ENCODE measurements at regions not wholly inside any gene's neighbourhood (a gene's known extent, or its start where the extent isn't known, plus 50 kb on each side); places are given as distances from the start of the nearest gene placed in this dataset.

DNA sequence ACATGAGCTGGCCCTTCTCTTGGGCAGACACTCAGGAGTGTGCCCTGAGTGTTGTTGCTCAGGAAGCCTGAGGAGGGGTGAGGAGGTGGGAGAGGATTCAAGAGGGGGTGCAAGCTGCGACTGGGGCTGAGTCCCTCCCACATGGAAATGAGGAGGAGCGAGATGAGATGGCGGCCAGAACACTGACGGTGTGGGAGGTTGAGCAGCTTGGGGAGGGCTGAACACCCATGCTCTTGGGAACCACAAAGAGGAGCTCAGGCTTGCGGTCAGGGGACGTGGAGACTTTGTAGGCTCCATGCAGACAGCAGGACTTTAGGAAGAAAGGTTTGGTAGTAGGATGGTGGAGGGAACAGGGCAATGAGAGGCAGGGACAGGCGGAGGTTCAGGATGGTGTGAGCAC lies 163.2 kb upstream of the SHH start:
- no peak for TF ChIP-seq EZH2 (IDR thresholded peaks at IDR 0.05; ENCODE audit: insufficient read depth, poor library complexity, severe bottlenecking)
- no peak for TF ChIP-seq EZH2phosphoT487 (IDR thresholded peaks at IDR 0.05; ENCODE audit: insufficient read depth, low read depth)
- Histone ChIP-seq H2AFZ (no peak overlapping the region), H3K4me1 (ENCODE audit: insufficient read depth) (no peaks in the 10 kb centered on the region), H3K79me2 (ENCODE audit: insufficient read depth) (no peaks in the 10 kb centered on the region), H3K36me3 (ENCODE audit: low read depth) (no peaks in the 10 kb centered on the region), H3K9ac (no peak overlapping the region), H4K20me1 (ENCODE audit: insufficient read depth) (no peaks in the 10 kb centered on the region), H3K27me3 (replicated peaks; ENCODE audit: insufficient read depth) (no peaks in the 10 kb centered on the region), H3K4me2 (ENCODE audit: unreplicated experiment) (no peak overlapping the region), H3K9me2 (ENCODE audit: insufficient read depth) (no peaks in the 10 kb centered on the region), H3K4me3 (no peak overlapping the region), H3K9me3 (ENCODE audit: low read depth) (no peaks in the 10 kb centered on the region), H3F3A (ENCODE audit: insufficient read depth) (no peaks in the 10 kb centered on the region), H3K27ac (no peak overlapping the region)
- no peak for DNase-seq
- 10 to 16% methylated on average over 7 of the region's 7 CpGs for WGBS, 2 experiments (ENCODE audit: low coverage in 1 of 2, low lambda C conversion rate in 2 of 2, missing lambda C conversion rate in 2 of 2)
- in situ Hi-C loops (cut with MboI), result no loop called here

DNA sequence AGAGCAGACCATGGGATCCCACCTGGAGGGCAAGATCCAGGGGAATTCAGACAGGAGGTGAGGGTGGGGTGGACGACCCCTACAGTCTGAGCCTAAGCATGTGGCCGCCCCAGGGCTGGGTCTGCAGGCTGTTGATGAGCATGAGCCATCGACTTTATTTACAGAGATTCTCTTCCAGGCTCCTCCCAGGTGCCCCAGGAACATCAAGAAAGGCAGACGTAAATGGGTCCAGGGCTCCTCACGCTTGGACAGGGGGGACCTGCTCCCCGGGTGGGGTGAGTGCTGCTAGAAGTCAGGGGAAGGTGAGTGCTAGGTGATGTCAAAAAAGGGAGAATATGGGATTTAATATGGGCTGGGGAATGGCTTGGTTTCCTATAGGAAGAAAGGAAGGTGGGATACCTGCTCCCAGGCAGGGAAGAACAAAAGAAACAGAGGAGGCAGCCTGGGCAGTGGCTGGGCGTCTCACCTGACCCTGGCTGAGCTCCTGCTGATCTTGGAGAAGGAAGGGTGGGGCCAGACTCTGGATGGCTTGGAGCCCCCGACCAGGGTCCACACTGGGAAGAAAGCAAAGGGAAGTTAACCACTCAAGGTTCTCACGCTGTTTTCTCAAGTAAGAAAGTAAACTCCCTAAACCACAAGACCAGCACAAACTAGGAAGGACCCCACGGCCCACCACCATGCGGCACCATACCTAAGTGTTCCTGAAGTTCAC lies 162.1 kb upstream of the SHH start:
- DNase-seq, result no peak
- Histone ChIP-seq H4K20me1 (ENCODE audit: insufficient read depth) (no peaks in the 10 kb centered on the region), H3K4me3 (no peak overlapping the region), H3K4me2 (ENCODE audit: unreplicated experiment) (no peak overlapping the region), H3K27me3 (replicated peaks; ENCODE audit: insufficient read depth) (no peaks in the 10 kb centered on the region), H3K36me3 (ENCODE audit: low read depth) (no peaks in the 10 kb centered on the region), H3K9ac (no peak overlapping the region), H3K4me1 (ENCODE audit: insufficient read depth) (no peaks in the 10 kb centered on the region), H3K79me2 (ENCODE audit: insufficient read depth) (no peaks in the 10 kb centered on the region), H3F3A (ENCODE audit: insufficient read depth) (no peaks in the 10 kb centered on the region), H3K9me3 (ENCODE audit: low read depth) (no peaks in the 10 kb centered on the region), H3K9me2 (ENCODE audit: insufficient read depth) (no peaks in the 10 kb centered on the region), H3K27ac (no peak overlapping the region), H2AFZ (no peak overlapping the region)
- in situ Hi-C loops (cut with MboI), result no loop called here
- 16 to 17% methylated on average over 11 of the region's 11 CpGs for WGBS, 2 experiments (ENCODE audit: low coverage in 1 of 2, low lambda C conversion rate in 2 of 2, missing lambda C conversion rate in 2 of 2)
- TF ChIP-seq EZH2 (IDR thresholded peaks at IDR 0.05; ENCODE audit: insufficient read depth, poor library complexity, severe bottlenecking) (no peak), EZH2phosphoT487 (IDR thresholded peaks at IDR 0.05; ENCODE audit: insufficient read depth, low read depth) (no peak)

DNA sequence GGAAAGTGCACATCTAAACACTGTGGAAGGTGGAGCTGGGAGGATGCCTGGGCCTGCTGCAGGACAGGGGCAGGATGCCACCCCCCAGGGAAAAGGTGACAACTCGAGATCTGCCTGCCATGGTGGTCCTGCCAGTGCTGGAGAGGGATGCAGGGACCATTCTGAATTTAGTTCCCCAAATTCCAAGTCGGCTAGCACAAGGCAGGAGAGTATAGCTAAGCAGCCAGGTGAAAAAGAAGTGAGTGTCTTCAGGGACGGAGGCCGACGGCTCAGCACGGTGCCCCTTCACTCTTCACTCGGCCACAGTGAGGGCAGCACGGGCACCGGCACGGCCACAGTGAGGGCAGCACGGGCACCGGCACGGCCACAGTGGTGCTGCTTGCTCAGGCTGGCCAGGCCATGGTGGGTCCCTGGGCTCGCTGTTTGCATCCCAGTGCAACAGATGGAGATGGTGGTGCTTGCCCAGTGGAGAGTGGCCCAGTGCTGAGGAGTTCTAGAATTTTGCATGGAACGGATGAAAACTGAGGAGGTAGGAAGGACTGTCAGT lies 161.3 kb upstream of the SHH start:
- H3K9ac ChIP-seq, result no peak overlapping the region
- in situ Hi-C loops (cut with MboI), result no loop called here
- H3K9me2 ChIP-seq (ENCODE audit: insufficient read depth), result no peaks in the 10 kb centered on the region
- no peaks in the 10 kb centered on the region for H3K9me3 ChIP-seq (ENCODE audit: low read depth)
- no peak overlapping the region for H3K27ac ChIP-seq
- no peaks in the 10 kb centered on the region for H3K36me3 ChIP-seq (ENCODE audit: low read depth)
- no peak overlapping the region for H3K4me3 ChIP-seq
- TF ChIP-seq EZH2phosphoT487 (IDR thresholded peaks at IDR 0.05; ENCODE audit: insufficient read depth, low read depth), result no peak
- TF ChIP-seq EZH2 (IDR thresholded peaks at IDR 0.05; ENCODE audit: insufficient read depth, poor library complexity, severe bottlenecking), result no peak
- 43 to 49% methylated on average over 14 to 15 of the region's 15 CpGs for WGBS, 2 experiments (ENCODE audit: low coverage in 1 of 2, low lambda C conversion rate in 2 of 2, missing lambda C conversion rate in 2 of 2)
- no peak overlapping the region for H2AFZ ChIP-seq
- H3F3A ChIP-seq (ENCODE audit: insufficient read depth), result no peaks in the 10 kb centered on the region
- no peak overlapping the region for H3K4me2 ChIP-seq (ENCODE audit: unreplicated experiment)
- H3K27me3 ChIP-seq (replicated peaks; ENCODE audit: insufficient read depth), result no peaks in the 10 kb centered on the region
- no peaks in the 10 kb centered on the region for H3K4me1 ChIP-seq (ENCODE audit: insufficient read depth)
- no peaks in the 10 kb centered on the region for H4K20me1 ChIP-seq (ENCODE audit: insufficient read depth)
- DNase-seq, result no peak
- no peaks in the 10 kb centered on the region for H3K79me2 ChIP-seq (ENCODE audit: insufficient read depth)

- Histone ChIP-seq H3K4me1 (ENCODE audit: insufficient read depth) (no peaks in the 10 kb centered on the region), H3K9ac (no peak overlapping the region), H3K27me3 (replicated peaks; ENCODE audit: insufficient read depth) (no peaks in the 10 kb centered on the region), H3K27ac (no peak overlapping the region), H3F3A (ENCODE audit: insufficient read depth) (no peaks in the 10 kb centered on the region), H3K9me3 (ENCODE audit: low read depth) (no peaks in the 10 kb centered on the region), H3K9me2 (ENCODE audit: insufficient read depth) (no peaks in the 10 kb centered on the region), H3K79me2 (ENCODE audit: insufficient read depth) (no peaks in the 10 kb centered on the region), H4K20me1 (ENCODE audit: insufficient read depth) (no peaks in the 10 kb centered on the region), H2AFZ (no peak overlapping the region), H3K4me2 (ENCODE audit: unreplicated experiment) (no peak overlapping the region), H3K4me3 (no peak overlapping the region), H3K36me3 (ENCODE audit: low read depth) (no peaks in the 10 kb centered on the region)
- in situ Hi-C loops (cut with MboI), result no loop called here
- TF ChIP-seq EZH2phosphoT487 (IDR thresholded peaks at IDR 0.05; ENCODE audit: insufficient read depth, low read depth) (no peak), EZH2 (IDR thresholded peaks at IDR 0.05; ENCODE audit: insufficient read depth, poor library complexity, severe bottlenecking) (no peak)
- WGBS, 2 experiments (ENCODE audit: low coverage in 1 of 2, low lambda C conversion rate in 2 of 2, missing lambda C conversion rate in 2 of 2), result 29 to 33% methylated on average over 13 of the region's 13 CpGs
- no peak for DNase-seq
These were observed 160.6 kb upstream of the SHH start for GRCh38 chr7:155972651-155973390.

Measured in GM23248 (cell line).